GM13977 (cell line): ENCODE measurements at regions not wholly inside any gene's neighbourhood (a gene's known extent, or its start where the extent isn't known, plus 50 kb on each side); places are given as distances from the start of the nearest gene placed in this dataset.

Experiments used
- DNase-seq: peaks from one replicate; pipeline ENCODE4 v3.0.0; 2012; ENCODE audit warnings: low spot score
- in situ Hi-C: fragments of 300-500 bp; cut with MboI; formaldehyde crosslinking; loops from one replicate; pipeline ENCODE4 v1.12.0; 2022; ENCODE audit warnings: low sequenced_read_pairs, low pct_unique_long_range_greater_than_20kb, mixed read lengths, inconsistent platforms; ENCODE audit not compliant: unreplicated experiment
- TF ChIP-seq, protein P1 (sequence below): IDR thresholded peaks from 2 replicates; pipeline ENCODE4 v1.5.1; 2012; ENCODE audit warnings: mild to moderate bottlenecking, control low read depth; ENCODE audit not compliant: insufficient read depth; ENCODE audit errors: extremely low read depth, missing control alignments

DNA sequence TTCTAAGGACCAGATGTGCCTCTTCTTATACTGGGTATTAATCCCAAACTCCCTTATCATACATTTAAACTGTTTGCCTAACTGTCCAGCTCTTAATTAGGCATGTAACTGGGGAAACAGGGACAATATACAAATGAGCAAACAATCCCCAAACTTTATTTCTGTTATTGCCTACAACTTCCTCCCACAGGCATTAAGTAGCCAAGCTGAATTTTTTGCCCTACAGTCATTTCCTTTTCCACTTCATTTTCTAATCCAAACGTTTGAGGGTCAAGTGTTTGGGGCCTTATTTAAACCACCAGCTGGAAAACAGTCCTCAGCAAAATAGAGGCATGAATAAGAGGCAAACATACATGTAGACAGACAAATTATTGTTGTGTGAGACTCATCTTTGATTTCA lies 77.4 kb upstream of the CCL2 start:
- TF ChIP-seq, protein P1, sequence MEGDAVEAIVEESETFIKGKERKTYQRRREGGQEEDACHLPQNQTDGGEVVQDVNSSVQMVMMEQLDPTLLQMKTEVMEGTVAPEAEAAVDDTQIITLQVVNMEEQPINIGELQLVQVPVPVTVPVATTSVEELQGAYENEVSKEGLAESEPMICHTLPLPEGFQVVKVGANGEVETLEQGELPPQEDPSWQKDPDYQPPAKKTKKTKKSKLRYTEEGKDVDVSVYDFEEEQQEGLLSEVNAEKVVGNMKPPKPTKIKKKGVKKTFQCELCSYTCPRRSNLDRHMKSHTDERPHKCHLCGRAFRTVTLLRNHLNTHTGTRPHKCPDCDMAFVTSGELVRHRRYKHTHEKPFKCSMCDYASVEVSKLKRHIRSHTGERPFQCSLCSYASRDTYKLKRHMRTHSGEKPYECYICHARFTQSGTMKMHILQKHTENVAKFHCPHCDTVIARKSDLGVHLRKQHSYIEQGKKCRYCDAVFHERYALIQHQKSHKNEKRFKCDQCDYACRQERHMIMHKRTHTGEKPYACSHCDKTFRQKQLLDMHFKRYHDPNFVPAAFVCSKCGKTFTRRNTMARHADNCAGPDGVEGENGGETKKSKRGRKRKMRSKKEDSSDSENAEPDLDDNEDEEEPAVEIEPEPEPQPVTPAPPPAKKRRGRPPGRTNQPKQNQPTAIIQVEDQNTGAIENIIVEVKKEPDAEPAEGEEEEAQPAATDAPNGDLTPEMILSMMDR: no peak
- in situ Hi-C loops: no loop called here
- no peak for DNase-seq

DNA sequence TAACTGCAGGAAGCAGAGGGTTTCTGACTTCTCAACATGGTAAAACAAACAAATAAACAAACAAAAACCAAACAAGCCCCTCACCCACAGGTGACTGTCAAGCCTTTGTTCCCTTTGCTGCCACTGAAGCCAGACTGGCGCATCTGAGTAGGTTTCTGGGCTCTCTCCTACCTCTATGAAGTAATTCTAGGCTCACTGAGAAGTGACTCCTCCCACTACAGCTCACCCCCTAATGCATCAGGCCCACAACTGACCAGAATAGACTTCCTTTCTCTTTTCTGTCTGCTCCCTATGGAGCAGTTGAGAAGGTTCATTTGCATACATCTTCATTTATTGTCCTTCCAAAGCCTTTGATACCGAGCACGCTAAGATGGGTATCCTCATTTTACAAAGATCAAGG lies 77.0 kb upstream of the CCL2 start:
- no peak for DNase-seq
- TF ChIP-seq, protein P1: no peak
- in situ Hi-C loops: no loop called here

DNA sequence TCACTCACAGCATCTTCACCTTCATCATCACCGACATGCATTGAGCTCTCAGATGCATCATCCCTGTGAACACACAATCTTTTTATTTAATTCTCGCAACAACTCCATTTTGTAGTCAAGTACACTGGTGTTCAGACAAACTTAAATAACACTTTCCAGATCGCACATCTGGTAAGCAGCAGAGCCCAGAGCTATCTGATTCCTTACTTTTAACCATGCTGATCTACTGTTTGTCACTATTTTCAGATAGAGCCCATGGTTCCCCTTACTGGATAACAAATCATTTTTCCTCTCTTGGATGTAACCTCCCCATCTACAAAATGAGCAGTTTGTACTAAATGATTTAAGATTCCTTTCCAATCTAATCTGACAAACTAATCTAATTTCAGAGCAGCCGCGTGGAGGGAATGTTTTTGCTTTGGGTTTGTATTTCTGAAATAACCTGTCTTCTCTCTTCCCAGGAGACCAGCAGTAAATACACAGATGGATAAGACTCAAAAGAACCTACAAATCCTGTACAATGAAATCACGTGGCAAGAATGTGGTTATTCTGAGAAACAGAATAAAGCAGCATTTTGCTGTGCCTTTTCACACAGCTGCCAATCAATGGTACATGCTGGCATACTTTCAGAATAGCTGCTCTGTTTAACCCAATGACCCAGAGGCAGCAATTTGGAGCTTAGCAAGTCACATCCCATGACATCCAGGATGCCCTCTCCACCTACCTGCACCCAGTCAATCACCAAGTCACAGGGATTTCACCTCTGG lies 72.9 kb upstream of the CCL2 start:
- TF ChIP-seq, protein P1: no peak
- DNase-seq: no peak
- in situ Hi-C loops: no loop called here

DNA sequence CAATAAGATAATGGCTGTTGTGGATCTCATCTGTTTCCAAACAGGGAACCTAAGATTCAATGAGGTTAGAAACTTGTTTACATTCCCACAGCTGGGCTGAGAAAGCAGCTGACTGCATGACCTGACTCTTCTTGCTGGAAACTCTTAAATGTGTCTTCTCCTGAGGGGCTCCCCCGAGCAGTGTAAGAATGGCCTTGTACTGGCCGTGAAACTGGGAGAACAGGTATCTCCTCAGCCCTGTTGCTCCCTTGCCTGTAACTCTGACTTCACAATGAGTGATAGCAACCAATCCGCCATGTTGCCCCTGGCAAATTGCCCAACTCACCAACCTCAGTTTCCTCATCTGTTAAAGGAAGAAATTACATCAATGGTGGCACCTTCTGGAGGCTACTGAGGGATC lies 59.1 kb upstream of the CCL2 start:
- TF ChIP-seq, protein P1: no peak
- DNase-seq: no peak
- in situ Hi-C loops: loop anchor here (10.0 kb wide), 1 partner anchor 169 kb away; the partner anchor contains the start of gene CCL1

DNA sequence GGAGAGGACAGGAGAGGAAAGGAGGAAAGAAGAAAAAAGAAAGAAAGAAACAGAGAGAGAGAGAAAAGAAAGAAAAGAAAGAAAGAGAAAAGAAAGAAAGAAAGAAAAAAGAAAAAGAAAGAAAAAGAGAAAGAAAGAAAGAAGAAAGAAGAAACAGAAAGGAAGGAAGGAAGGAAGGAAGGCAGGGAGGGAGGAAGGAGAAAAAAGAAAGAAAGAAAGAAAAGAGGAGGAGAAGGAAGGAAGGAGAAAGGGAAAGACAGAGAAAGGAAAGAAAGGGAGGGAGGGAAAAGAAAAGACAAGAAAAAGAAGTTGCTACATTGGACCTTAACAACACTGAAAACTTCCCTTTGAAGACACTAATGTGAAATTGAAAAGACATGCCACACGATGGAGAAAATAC lies 56.6 kb upstream of the CCL2 start:
- in situ Hi-C loops: loop anchor here (10.0 kb wide), 1 partner anchor 166 kb away; the partner anchor contains the start of gene CCL1

DNA sequence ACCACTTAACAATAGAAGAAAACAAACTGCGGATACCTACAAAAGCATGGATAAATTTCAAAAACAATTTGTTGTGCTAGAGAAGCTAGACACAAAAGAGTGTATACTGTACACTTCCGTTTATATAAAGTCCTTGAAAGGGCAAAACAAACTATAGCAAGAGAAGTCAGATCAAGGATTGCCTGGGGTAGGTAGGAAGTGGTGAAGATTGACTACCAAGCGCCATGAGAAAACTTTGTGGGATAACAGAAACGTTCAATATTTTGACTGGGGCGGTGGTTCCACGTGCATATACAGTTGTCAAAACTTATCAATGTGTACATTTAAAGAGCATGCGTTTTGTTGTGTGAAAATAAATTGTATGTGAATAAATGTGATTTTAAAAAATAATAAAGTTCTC lies 55.6 kb upstream of the CCL2 start:
- in situ Hi-C loops: loop anchor here (10.0 kb wide), 1 partner anchor 165 kb away; the partner anchor contains the start of gene CCL1
- TF ChIP-seq, protein P1: no peak
- DNase-seq: no peak

More for the DNA sequence above, 56.6 kb upstream of the CCL2 start:
- DNase-seq: no peak
- TF ChIP-seq, protein P1: no peak
